Kidney (tissue), 13 donors: ENCODE measurements at regions not wholly inside any gene's neighbourhood (a gene's known extent, or its start where the extent isn't known, plus 50 kb on each side); places are given as distances from the start of the nearest gene placed in this dataset.

Source experiments
- DNase-seq, 5 donors: peaks; one replicate each; pipeline ENCODE4 v3.0.0-alpha.2; 2013 to 2020
- FAIRE-seq: peaks from 2 replicates; lab custom pipeline; 2012; peaks lifted over from hg19 to GRCh38; lab: Jason Lieb, UNC
- H3K27ac ChIP-seq, 2 donors: one replicate each; pipeline ENCODE4 v1.7.0; 2013; ENCODE audit warnings: low read depth in 2 of 2, low read length in 2 of 2, inconsistent platforms in 1 of 2
- H3K27me3 ChIP-seq: one replicate; pipeline ENCODE4 v1.7.1; 2013; ENCODE audit warnings: low read length, inconsistent platforms; ENCODE audit not compliant: control insufficient read depth, insufficient read depth
- H3K36me3 ChIP-seq, 3 donors: one replicate each; pipeline versions ENCODE4 v1.7.0 to v1.7.1; 2013; ENCODE audit warnings: low read length in 3 of 3, control low read depth in 1 of 3, inconsistent platforms in 1 of 3; ENCODE audit not compliant: insufficient read depth in 3 of 3, control insufficient read depth in 2 of 3
- H3K4me1 ChIP-seq, 3 donors: one replicate each; pipeline versions ENCODE4 v1.7.0 to v1.7.1; 2013; ENCODE audit warnings: low read length in 3 of 3, inconsistent platforms in 1 of 3, low read depth in 1 of 3; ENCODE audit not compliant: control insufficient read depth in 2 of 3, insufficient read depth in 2 of 3
- H3K4me3 ChIP-seq, 3 donors: one replicate each; pipeline versions ENCODE4 v1.7.0 to v1.8.1; 2013; ENCODE audit warnings: low read length in 3 of 3, control low read depth in 1 of 3, inconsistent platforms in 1 of 3
- H3K9ac ChIP-seq, 3 donors: one replicate each; pipeline versions ENCODE4 v1.7.0 to v1.7.1; 2013; ENCODE audit warnings: low read length in 3 of 3, control low read depth in 1 of 3, inconsistent platforms in 1 of 3
- H3K9me3 ChIP-seq, 3 donors: one replicate each; pipeline versions ENCODE4 v1.7.0 to v1.7.1; 2013; ENCODE audit warnings: low read length in 3 of 3, control low read depth in 1 of 3, inconsistent platforms in 1 of 3; ENCODE audit not compliant: control insufficient read depth in 2 of 3, insufficient read depth in 1 of 3
- intact Hi-C: fragments of 100-400 bp; cut with DNase I; formaldehyde crosslinking; loops from one replicate; pipeline ENCODE4 v1.11.1; 2022
- TF ChIP-seq, protein P1 (sequence below): IDR thresholded peaks from 3 replicates; pipeline ENCODE4 v1.5.1; 2012; ENCODE audit warnings: mild to moderate bottlenecking, moderate library complexity, borderline replicate concordance; ENCODE audit not compliant: insufficient read depth; ENCODE audit errors: extremely low read depth
- donor health status: control.
- donor health status: control.
- donor health status: control.
- donor health status: control.
- donor health status: control.
- donor health status: DM: yes; HTN: yes; CAD: no.
- donor health status: Normal renal cell carcinoma (clear cell type).

DNA sequence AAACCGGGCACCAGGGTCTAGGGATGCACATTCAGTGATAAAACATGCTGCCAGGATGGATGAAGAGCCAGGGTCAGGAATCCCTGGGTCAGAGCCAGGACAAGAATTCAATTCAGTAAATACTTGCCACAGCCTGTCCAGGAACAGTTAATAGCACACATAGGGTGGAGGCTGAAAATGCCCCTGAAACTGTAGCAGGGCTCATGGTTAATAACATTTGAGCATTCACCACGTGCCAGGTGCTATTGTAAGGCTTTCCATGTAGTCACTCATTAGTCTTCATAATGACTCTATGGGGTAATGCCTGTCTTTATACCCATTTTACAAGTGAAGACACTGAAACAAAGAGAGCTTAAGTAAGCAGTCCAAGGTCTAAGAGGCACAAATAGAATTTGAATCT, 296.3 kb downstream of the LRFN2 start:
- Histone ChIP-seq H3K27me3 (no peaks in the 10 kb centered on the region), H3K36me3 (no peaks in the 10 kb centered on the region), H3K9me3 (peaks cover 0 to 5% (median 0%) of the 10 kb centered on the region in 3 donors), H3K4me1 (no peaks in the 10 kb centered on the region), H3K9ac (no peak overlapping the region), H3K27ac (no peak overlapping the region), H3K4me3 (no peak overlapping the region)
- TF ChIP-seq, protein P1, sequence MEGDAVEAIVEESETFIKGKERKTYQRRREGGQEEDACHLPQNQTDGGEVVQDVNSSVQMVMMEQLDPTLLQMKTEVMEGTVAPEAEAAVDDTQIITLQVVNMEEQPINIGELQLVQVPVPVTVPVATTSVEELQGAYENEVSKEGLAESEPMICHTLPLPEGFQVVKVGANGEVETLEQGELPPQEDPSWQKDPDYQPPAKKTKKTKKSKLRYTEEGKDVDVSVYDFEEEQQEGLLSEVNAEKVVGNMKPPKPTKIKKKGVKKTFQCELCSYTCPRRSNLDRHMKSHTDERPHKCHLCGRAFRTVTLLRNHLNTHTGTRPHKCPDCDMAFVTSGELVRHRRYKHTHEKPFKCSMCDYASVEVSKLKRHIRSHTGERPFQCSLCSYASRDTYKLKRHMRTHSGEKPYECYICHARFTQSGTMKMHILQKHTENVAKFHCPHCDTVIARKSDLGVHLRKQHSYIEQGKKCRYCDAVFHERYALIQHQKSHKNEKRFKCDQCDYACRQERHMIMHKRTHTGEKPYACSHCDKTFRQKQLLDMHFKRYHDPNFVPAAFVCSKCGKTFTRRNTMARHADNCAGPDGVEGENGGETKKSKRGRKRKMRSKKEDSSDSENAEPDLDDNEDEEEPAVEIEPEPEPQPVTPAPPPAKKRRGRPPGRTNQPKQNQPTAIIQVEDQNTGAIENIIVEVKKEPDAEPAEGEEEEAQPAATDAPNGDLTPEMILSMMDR, result no peak
- FAIRE-seq (no peak), DNase-seq (no peak)
- intact Hi-C loops, result no loop called here

DNA sequence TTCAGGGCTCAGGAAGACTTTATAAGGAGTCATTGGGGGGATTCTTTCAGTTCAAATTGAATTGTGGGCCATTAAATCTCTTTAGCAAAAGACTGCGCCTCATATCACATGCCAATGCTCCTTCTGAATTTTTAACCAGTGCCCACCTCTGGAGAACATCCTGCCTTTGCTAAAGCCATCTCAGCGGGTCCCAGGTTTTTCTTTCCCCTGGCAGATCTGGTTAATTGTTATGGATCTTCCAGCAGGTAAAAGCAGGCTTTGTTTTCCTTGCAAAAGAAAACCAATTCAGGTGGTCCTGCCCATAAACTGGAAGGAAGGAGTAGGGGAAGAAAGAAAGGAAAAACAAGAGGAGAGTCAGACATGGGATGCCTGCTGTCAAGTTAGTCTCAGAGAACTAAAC, 298.2 kb downstream of the LRFN2 start:
- Histone ChIP-seq H3K27me3 (no peaks in the 10 kb centered on the region), H3K4me1 (no peaks in the 10 kb centered on the region), H3K9me3 (no peaks in the 10 kb centered on the region), H3K36me3 (no peaks in the 10 kb centered on the region), H3K4me3 (no peak overlapping the region), H3K9ac (no peak overlapping the region), H3K27ac (no peak overlapping the region)
- DNase-seq (no peak), FAIRE-seq (no peak)
- TF ChIP-seq, protein P1, result no peak
- intact Hi-C loops, result no loop called here

DNA sequence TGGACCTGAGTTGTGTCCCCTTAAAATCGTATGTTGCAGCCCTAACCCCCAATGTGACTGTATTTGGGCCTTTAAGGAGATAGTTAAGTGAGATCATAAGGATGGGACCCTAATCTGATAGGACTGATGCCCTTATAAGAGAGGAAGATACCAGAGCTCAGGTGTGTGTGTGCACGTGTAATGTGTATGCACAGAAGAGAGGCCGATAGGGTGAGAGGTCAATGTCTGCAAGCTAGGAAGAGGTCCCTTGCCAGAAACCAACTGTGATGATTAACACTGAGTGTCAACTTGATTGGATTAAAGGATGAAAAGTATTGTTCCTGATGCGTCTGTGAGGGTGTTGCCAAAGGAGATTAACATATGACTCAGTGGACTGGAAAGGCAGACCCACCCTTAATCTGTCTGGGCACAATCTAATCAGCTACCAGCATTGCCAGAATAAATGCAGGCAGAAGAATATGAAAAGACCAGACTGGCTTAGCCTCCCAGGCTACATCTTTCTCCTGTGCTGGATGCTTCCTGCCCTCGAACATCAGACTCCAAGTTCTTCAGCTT, 299.8 kb downstream of the LRFN2 start:
- Histone ChIP-seq H3K36me3 (no peaks in the 10 kb centered on the region), H3K27me3 (no peaks in the 10 kb centered on the region), H3K4me3 (no peak overlapping the region), H3K9ac (no peak overlapping the region), H3K4me1 (no peaks in the 10 kb centered on the region), H3K27ac (no peak overlapping the region), H3K9me3 (no peaks in the 10 kb centered on the region)
- DNase-seq (no peak), FAIRE-seq (no peak)
- TF ChIP-seq, protein P1, result no peak
- intact Hi-C loops, result no loop called here

DNA sequence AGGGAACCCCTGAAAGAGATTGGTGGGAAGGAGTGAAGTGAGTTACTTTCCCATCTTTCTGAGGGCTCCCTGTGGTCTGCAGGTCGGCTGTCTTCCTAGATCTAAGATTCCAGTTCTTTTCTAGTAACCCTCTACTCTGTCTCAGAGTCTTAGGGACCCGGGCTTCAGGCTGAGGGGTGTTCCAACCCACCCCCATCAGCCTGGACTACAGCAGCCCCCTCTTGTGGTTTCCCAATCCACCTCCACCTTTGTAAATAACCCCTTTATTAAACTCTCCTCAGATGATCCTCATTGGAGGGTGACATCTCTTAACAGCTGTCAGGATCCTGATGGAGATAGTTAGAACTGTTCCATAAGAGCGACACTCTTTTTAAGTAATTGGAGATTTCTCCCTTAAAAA, 300.4 kb downstream of the LRFN2 start:
- intact Hi-C loops, result no loop called here
- H3K4me3 ChIP-seq, result no peak overlapping the region
- H3K36me3 ChIP-seq, result no peaks in the 10 kb centered on the region
- TF ChIP-seq, protein P1, result no peak
- H3K27me3 ChIP-seq, result no peaks in the 10 kb centered on the region
- DNase-seq (no peak), FAIRE-seq (no peak)
- no peak overlapping the region for H3K27ac ChIP-seq
- H3K9ac ChIP-seq, result no peak overlapping the region
- no peaks in the 10 kb centered on the region for H3K4me1 ChIP-seq
- no peaks in the 10 kb centered on the region for H3K9me3 ChIP-seq
